M059J (cell line): ENCODE measurements at regions not wholly inside any gene's neighbourhood (a gene's known extent, or its start where the extent isn't known, plus 50 kb on each side); places are given as distances from the start of the nearest gene placed in this dataset.
"Not testable (repeated sequence)": the region's sequence is repeated elsewhere in the genome, so short reads cannot be mapped to it uniquely, and the experiment has no call there.

Experiments
- DNase-seq: peaks from one replicate; pipeline ENCODE4 v3.0.0-alpha.2; 2012; ENCODE audit warnings: low read depth

- no peak for DNase-seq
Measured at GRCh38 chr12:28060871-28061270, 88.3 kb upstream of the PTHLH start.

GRCh38 chr12:28063355-28063880 is 90.9 kb upstream of the PTHLH start:
- no peak for DNase-seq

- no peak for DNase-seq
Measured at GRCh38 chr12:28065374-28065773, 92.8 kb upstream of the PTHLH start.

- DNase-seq: peak; percentile 72
Measured at GRCh38 chr12:28065889-28066630, 93.5 kb upstream of the PTHLH start.

- no peak for DNase-seq
Measured at GRCh38 chr12:28066879-28067278, 94.3 kb upstream of the PTHLH start.

GRCh38 chr12:28068467-28068866 is 95.9 kb upstream of the PTHLH start:
- DNase-seq: no peak

DNA sequence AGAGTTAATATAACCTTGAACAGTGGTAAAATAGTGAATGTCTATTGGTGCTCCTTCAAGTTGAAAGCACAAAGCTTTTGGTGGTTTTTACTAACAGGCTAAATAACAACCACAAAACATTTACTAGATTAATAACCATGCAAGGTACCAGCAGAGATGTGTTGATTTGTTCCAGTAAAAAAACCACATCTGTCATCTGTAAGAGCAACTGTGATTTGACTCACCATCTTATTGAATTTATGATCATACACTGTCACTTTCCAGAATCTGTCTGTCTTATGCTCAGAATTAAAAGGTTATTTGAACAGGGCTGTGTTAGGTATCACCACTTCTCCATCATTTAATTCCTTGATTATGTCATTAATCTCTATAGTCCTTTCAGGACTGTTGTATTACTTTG is 107.0 kb upstream of the PTHLH start:
- peak; percentile 30 for DNase-seq

- DNase-seq: no peak
Measured at GRCh38 chr12:28082096-28082495, 108.2 kb upstream of the CCDC91 start.

DNA sequence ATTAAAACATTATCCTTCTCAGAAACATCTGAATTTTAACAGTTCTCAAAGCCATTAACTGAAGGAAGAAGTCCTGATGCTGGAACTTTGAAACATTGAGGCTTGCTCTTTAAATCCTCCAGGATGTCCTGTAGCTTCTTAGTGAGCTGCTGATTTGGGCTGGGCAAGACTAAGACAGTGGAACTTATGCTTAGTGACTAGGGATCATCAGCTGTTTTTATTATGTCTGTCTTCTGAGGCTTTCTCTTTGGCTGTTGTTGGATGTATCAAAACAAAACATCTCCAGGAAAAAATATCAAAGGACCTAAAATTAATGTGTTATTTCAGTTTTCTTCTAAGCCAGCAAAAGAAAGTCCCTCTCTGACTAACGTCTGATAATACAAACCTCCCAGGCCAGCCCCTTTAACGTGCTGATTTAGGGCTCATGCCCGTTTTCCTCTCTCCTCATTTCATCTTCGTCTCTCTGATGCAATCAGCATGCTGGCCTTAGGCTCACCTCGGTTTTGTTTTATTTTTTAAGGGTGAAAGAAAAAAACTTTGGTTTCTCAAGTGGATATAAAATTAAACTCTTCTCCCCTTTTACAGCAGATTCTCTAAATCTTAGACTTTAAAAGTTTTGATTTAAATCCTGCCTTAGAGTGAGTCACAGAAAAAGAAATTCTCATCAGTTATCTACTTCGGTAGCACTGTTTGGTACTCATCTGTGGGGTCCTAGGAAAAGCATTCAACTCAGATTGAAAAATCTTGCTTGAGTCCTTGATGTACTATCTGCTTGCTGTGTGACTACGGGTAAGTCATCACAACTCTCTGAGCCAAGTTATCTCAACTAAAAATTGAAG is 106.2 kb upstream of the CCDC91 start:
- no peak for DNase-seq

GRCh38 chr12:28086521-28087155 is 103.6 kb upstream of the CCDC91 start:
- DNase-seq: peak; percentile 59

DNA sequence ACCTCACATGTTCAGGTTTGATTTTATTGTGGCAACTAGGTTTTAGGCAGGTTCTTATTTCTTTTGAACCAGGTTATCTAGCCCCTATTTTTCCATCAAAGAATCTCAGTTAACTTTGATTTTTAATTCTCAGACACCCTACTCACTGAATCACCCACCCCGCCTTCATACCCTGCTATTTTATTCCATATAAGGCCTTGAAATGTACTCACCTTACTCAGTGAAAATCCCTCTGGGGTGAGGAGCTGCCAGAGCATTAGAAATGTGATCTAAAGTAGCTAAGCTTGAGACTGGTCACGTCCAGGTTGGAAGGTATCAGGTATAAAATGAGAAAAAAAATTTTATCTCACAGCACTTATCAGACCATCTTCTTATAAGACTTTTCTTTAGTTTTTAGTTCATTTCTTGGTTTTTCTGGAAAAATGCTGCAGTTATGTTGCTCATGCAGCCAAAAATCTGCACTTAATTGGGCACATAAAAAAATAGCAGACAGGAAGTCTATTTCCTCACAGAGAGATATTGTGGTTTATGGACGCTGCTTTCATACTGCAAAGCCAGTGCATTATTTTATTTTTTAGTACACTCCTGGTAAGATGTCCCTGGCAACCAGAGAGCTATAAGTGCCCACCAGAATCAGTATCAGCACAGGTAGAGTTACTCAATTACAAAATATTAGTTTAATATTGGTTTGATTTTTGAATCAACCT is 101.5 kb upstream of the CCDC91 start:
- peak; percentile 69 for DNase-seq

- peak; percentile 48 for DNase-seq
Measured at GRCh38 chr12:28089338-28089737, 100.9 kb upstream of the CCDC91 start.

GRCh38 chr12:28090835-28091234 is 99.4 kb upstream of the CCDC91 start:
- no peak for DNase-seq

GRCh38 chr12:28092396-28092795 is 97.9 kb upstream of the CCDC91 start:
- DNase-seq: no peak

- no peak for DNase-seq
Measured at GRCh38 chr12:28096649-28097048, 93.6 kb upstream of the CCDC91 start.

GRCh38 chr12:28097221-28097620 is 93.0 kb upstream of the CCDC91 start:
- DNase-seq: no peak

DNA sequence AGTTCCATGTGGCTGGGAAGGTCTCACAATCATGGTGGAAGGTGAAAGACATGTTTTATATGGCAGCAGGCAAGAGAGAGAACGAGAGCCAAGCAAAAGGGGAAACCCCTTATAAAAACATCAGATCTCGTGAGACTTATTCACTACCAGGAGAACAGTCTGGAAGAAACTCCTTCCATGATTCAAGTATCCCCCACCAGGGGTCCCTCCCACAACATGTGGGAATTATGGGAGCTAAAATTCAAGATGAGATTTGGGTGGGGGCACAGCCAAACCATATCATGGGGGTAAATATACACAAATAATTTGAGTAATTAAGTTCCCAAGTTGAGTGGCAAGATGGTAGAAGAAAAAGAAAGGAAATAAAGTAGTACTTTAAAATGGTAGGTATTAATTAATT is 91.0 kb upstream of the CCDC91 start:
- DNase-seq: not testable (repeated sequence)

DNA sequence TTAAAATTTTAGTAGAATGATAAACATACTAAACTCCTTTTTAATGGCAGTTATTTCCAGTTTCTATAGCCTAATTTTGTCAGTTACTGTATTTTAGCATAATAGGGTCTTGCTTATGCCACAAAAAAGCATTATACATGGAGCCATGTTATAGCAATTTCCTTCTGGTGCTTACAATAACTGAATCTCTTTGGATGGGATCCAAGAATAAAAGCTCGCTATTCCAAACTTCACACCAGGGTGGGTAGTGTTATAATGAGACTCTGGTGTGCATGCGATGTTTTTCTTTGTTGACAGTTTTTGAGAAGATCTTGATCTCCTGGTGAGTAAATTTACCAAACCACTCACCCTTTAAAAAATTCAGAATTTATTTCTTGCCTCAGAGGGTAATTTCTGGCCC is 90.4 kb upstream of the CCDC91 start:
- no peak for DNase-seq

DNA sequence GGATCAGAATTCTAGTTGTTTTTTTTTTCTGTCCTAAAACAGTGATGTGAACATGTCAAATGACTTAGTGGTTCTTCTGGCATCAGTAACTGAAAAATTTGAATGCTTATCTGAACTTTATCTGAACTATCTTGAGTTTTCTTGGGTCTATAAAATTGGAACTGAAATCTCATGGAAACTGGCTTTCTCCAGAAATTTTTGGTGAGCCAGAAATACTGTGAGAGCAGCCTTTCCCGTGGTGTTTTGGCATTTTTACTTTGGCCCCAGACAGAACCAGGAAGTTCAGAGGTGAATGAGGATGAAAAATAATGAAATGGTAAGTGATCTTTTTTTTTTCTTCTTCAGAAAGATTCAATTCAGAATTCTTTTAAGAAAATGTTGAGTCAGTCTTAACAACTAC is 89.5 kb upstream of the CCDC91 start:
- DNase-seq: no peak

DNA sequence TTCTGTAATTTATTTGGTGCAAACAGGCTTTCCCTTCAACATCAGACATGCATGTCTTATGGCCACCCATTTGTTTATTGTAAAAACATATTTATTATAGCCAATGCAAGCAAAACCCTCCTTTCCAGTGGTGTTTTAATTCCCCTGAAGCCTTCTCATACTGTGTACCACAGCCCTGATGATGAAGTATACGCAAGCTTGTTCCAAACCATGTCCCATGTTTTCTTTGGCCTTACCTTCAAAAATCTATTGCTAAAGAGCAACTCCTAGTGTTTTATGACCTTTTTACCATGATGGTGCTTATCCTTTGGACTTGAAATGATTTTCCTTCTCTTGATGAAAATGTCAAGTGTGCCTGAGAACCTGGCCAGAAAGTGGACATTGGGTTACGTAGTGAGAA is 85.9 kb upstream of the CCDC91 start:
- no peak for DNase-seq

DNA sequence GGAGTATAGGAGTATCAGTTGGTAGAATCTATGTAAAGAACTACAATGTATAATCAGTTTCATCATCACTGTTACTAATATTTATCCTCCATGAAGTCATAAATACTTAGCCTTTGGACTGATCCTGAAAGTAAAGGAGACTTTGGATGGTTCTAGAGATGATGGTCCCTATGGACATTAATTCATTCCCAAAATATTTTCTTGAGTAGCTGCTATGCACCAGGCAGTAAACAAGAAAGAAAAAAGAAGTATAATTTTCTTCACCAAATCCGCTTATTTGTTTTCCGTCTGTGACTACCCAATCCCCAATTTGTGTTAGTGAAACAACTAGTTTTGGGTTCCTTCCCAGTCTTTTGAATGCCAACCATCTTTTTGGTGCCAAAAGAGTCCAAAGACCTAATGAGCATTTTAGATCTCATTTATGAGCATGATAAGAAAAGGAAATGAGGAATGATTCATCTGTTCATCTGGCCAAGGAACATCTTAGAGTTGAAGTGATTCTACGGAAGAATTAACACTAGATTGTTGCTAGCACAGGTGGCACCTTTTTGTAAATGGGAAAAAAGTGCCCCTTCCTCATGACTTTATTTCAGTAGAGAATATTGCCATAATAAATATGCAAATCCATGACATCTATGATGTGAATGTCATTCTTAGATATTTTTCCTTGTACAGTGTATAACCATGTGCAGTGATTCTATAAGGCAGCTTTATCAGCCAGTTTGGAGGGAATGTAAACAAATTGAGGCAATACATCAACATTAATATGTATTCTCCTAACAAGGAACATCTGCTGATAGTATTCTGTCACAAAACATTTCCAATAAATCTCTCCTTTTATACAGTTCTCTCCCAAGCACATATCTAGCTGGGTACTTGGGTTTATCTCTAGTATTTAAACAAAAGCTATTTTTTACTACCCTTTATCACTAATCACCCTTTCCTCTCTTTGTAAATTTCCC is 85.1 kb upstream of the CCDC91 start:
- DNase-seq: peak; percentile 64
